Ascending aorta (tissue), 2 donors: ENCODE measurements at regions not wholly inside any gene's neighbourhood (a gene's known extent, or its start where the extent isn't known, plus 50 kb on each side); places are given as distances from the start of the nearest gene placed in this dataset.

Experiments
- DNase-seq, 2 donors: peaks; one replicate each; pipeline ENCODE4 v3.0.0-alpha.2; 2019; ENCODE audit warnings: low spot score in 2 of 2
- H3K27ac ChIP-seq, 2 donors: fragments of 200-600 bp; sonication (generic); one replicate each; pipeline ENCODE4 v1.5.1; 2016 to 2017; ENCODE audit warnings: mild to moderate bottlenecking in 1 of 2
- H3K27me3 ChIP-seq: fragments of 200-600 bp; sonication (generic); one replicate; pipeline ENCODE4 v1.5.1; 2017
- H3K36me3 ChIP-seq, 2 donors: fragments of 200-600 bp; sonication (generic); one replicate each; pipeline ENCODE4 v1.5.1; 2016
- H3K4me1 ChIP-seq, 2 donors: fragments of 200-600 bp; sonication (generic); one replicate each; pipeline ENCODE4 v1.5.1; 2016 to 2017; ENCODE audit warnings: mild to moderate bottlenecking in 1 of 2
- H3K4me3 ChIP-seq, 2 donors: fragments of 200-600 bp; sonication (generic); one replicate each; pipeline ENCODE4 v1.5.1; 2016 to 2017; ENCODE audit warnings: mild to moderate bottlenecking in 1 of 2
- H3K9me3 ChIP-seq, 2 donors: fragments of 200-600 bp; sonication (generic); one replicate each; pipeline ENCODE4 v1.5.1; 2016
- CTCF ChIP-seq, 3 experiments: fragments of 200-600 bp in 2 of 3; fragments of 450-650 bp in 1 of 3; sonication (generic) in 2 of 3; IDR thresholded peaks; one replicate each; pipeline ENCODE4 v1.5.1; 2016 to 2019; ENCODE audit warnings: antibody characterized with exemption in 3 of 3, mild to moderate bottlenecking in 1 of 3, moderate library complexity in 1 of 3
- intact Hi-C: fragments of 100-400 bp; cut with DNase I; formaldehyde crosslinking; loops from one replicate; pipeline ENCODE4 v1.15.1; 2023

DNA sequence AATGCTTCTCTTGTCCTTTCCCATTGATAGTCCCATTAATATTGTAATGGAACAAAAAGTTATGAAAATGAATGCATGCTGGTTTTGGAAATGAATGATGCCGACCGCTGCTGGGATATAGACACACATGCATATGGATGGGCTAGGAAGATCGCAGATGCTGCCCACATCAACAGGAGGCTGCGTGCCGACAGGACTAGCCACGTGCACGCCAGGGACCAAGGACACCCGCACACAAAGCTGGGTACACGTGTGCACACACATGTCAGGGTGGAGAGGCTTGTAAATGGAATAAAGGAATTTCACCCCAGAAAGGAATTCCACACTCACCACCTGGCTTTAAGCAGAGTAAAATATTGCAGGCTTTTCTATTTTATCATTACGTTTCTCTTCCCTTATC lies 153.8 kb upstream of the VASH1 start:
- H3K27ac ChIP-seq: no peak overlapping the region
- H3K36me3 ChIP-seq: no peaks in the 10 kb centered on the region
- no peak overlapping the region for H3K4me3 ChIP-seq
- TF ChIP-seq CTCF (IDR thresholded peaks at IDR 0.05): no peak
- no peak for DNase-seq
- no peaks in the 10 kb centered on the region for H3K9me3 ChIP-seq
- H3K4me1 ChIP-seq: no peaks in the 10 kb centered on the region
- H3K27me3 ChIP-seq: no peaks in the 10 kb centered on the region
- intact Hi-C loops: no loop called here

GRCh38 chr14:76612654-76613053 lies 148.6 kb upstream of the VASH1 start:
- intact Hi-C loops: no loop called here
- no peak for TF ChIP-seq CTCF (IDR thresholded peaks at IDR 0.05)

GRCh38 chr14:76613616-76614015 lies 147.7 kb upstream of the VASH1 start:
- H3K9me3 ChIP-seq: peaks cover 0 to 22% of the 10 kb centered on the region in 2 donors
- DNase-seq: no peak
- H3K4me1 ChIP-seq: no peaks in the 10 kb centered on the region
- intact Hi-C loops: no loop called here
- no peak overlapping the region for H3K27ac ChIP-seq
- no peak for TF ChIP-seq CTCF (IDR thresholded peaks at IDR 0.05)
- H3K27me3 ChIP-seq: no peaks in the 10 kb centered on the region
- H3K4me3 ChIP-seq: no peak overlapping the region
- H3K36me3 ChIP-seq: no peaks in the 10 kb centered on the region

More at GRCh38 chr14:76612654-76613053, 148.6 kb upstream of the VASH1 start:
- no peak overlapping the region for H3K27ac ChIP-seq
- H3K36me3 ChIP-seq: no peaks in the 10 kb centered on the region
- H3K4me3 ChIP-seq: no peak overlapping the region
- H3K27me3 ChIP-seq: no peaks in the 10 kb centered on the region
- no peaks in the 10 kb centered on the region for H3K4me1 ChIP-seq
- no peak for DNase-seq
- H3K9me3 ChIP-seq: peaks cover 0 to 12% of the 10 kb centered on the region in 2 donors

GRCh38 chr14:76615331-76615730 lies 145.9 kb upstream of the VASH1 start:
- H3K9me3 ChIP-seq: peaks cover 0 to 22% of the 10 kb centered on the region in 2 donors
- H3K36me3 ChIP-seq: no peaks in the 10 kb centered on the region
- intact Hi-C loops: no loop called here
- H3K4me3 ChIP-seq: no peak overlapping the region
- no peak for DNase-seq
- H3K4me1 ChIP-seq: no peaks in the 10 kb centered on the region
- no peaks in the 10 kb centered on the region for H3K27me3 ChIP-seq
- no peak for TF ChIP-seq CTCF (IDR thresholded peaks at IDR 0.05)
- no peak overlapping the region for H3K27ac ChIP-seq

DNA sequence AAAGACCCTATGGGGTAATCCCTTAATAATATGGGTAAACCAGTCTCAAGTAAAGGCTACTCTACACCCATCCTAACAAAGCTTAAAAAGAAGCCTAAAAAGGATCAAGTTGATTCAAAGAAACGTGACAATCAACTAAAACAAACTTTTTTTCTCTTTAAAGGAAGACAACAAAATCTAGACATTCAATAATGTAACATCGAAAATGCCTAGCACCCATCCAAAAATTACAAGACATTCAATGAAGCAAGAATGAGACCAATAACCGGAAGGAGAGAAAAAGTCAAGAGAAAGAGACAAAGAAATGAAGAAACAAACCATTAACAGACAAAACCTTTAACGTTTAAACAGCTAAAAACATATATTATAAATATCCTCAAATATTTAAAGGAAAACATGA lies 143.8 kb upstream of the VASH1 start:
- peaks cover 0 to 22% of the 10 kb centered on the region in 2 donors for H3K9me3 ChIP-seq
- TF ChIP-seq CTCF (IDR thresholded peaks at IDR 0.05): no peak
- no peak overlapping the region for H3K4me3 ChIP-seq
- no peaks in the 10 kb centered on the region for H3K36me3 ChIP-seq
- H3K27ac ChIP-seq: no peak overlapping the region
- no peaks in the 10 kb centered on the region for H3K4me1 ChIP-seq
- DNase-seq: no peak
- H3K27me3 ChIP-seq: no peaks in the 10 kb centered on the region
- intact Hi-C loops: no loop called here

- TF ChIP-seq CTCF (IDR thresholded peaks at IDR 0.05): no peak
- no peaks in the 10 kb centered on the region for H3K27me3 ChIP-seq
- H3K9me3 ChIP-seq: no peaks in the 10 kb centered on the region
- H3K4me1 ChIP-seq: no peaks in the 10 kb centered on the region
- H3K4me3 ChIP-seq: no peak overlapping the region
- intact Hi-C loops: no loop called here
- H3K36me3 ChIP-seq: no peaks in the 10 kb centered on the region
- H3K27ac ChIP-seq: no peak overlapping the region
- no peak for DNase-seq
These were observed 124.7 kb upstream of the VASH1 start for GRCh38 chr14:76636602-76637001.
